ENCODE measurements at regions not wholly inside any gene's neighbourhood (a gene's known extent, or its start where the extent isn't known, plus 50 kb on each side); places are given as distances from the start of the nearest gene placed in this dataset.

GRCh38 chr4:138751309-138751708 lies 264.3 kb upstream of the NOCT start:
- H3K27ac ChIP-seq (ENCODE audit: low read length), result no peak overlapping the region
- no peaks in the 10 kb centered on the region for H3K4me1 ChIP-seq (ENCODE audit: control insufficient read depth, insufficient read depth, low read length)
- no peak for ATAC-seq
- intact Hi-C loops (cut with DNase I), result no loop called here
- WGBS, result 98% methylated on average over 3 of the region's 3 CpGs
- no peaks in the 10 kb centered on the region for H3K9me3 ChIP-seq (ENCODE audit: control insufficient read depth, low read length)
- no peak for DNase-seq
- H3K27me3 ChIP-seq (ENCODE audit: control insufficient read depth, insufficient read depth), result no peaks in the 10 kb centered on the region
- H3K4me3 ChIP-seq (ENCODE audit: low read length), result no peak overlapping the region

- ATAC-seq (peak; percentile 96), DNase-seq (no peak)
- intact Hi-C loops (cut with DNase I), result no loop called here
- Histone ChIP-seq H3K27ac (ENCODE audit: low read length) (no peak overlapping the region), H3K9me3 (ENCODE audit: control insufficient read depth, low read length) (no peaks in the 10 kb centered on the region), H3K4me1 (ENCODE audit: control insufficient read depth, insufficient read depth, low read length) (no peaks in the 10 kb centered on the region), H3K27me3 (ENCODE audit: control insufficient read depth, insufficient read depth) (no peaks in the 10 kb centered on the region), H3K4me3 (ENCODE audit: low read length) (no peak overlapping the region)
- WGBS, result 51% methylated on average over 2 of the region's 2 CpGs
Observed at GRCh38 chr4:138749303-138749702, 266.3 kb upstream of the NOCT start.

GRCh38 chr4:138741766-138742377 lies 273.7 kb upstream of the NOCT start:
- WGBS, result 44% methylated on average over 5 of the region's 5 CpGs
- H3K4me1 ChIP-seq (ENCODE audit: control insufficient read depth, insufficient read depth, low read length), result no peaks in the 10 kb centered on the region
- ATAC-seq (no peak), DNase-seq (no peak)
- H3K4me3 ChIP-seq (ENCODE audit: low read length), result no peak overlapping the region
- intact Hi-C loops (cut with DNase I), result no loop called here
- H3K27me3 ChIP-seq (ENCODE audit: control insufficient read depth, insufficient read depth), result no peaks in the 10 kb centered on the region
- no peak overlapping the region for H3K27ac ChIP-seq (ENCODE audit: low read length)
- H3K9me3 ChIP-seq (ENCODE audit: control insufficient read depth, low read length), result no peaks in the 10 kb centered on the region

DNA sequence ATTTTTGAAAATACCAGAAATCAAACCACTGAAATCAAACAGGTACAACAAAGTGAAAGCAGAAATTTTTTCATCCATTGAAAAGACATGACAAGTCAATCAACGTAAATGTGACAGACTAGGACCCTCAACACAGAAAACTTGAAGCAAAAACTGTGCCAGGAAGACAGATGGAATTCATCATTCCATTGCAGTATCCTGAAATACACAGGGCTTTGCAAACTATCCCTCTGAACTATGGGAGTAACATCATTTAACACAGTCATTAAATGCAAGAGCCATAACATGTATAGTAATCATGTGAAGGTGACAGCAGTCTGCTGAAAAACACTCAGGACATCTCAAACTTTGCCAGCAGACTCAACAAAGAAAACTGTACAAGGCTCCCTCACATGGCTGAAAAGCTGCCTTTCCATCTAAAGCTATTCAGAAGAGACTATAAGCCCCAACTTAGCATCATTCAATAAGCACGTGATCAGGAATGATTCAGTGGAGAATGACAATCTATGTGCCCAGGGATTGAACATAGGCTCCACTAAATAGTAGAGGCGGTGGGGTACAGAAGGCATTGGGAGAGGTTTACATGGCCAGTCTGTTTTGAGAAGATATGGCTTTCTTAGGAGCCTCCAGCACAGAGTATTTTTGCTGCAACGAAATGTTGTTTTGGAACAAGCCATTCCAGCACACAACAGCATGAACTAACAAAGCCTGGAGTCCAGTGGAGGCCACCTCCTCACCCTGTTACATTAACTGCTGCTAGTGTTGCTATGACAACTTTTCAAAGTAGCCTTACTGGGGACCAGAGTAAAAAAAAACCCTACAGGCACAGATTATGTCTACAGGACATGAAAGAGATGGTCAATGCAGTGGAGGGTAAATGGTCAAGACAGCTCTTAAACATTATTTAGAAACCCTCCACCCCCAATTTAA lies 274.5 kb upstream of the NOCT start:
- Histone ChIP-seq H3K4me3 (ENCODE audit: low read length) (no peak overlapping the region), H3K27me3 (ENCODE audit: control insufficient read depth, insufficient read depth) (no peaks in the 10 kb centered on the region), H3K9me3 (ENCODE audit: control insufficient read depth, low read length) (no peaks in the 10 kb centered on the region), H3K27ac (ENCODE audit: low read length) (no peak overlapping the region), H3K4me1 (ENCODE audit: control insufficient read depth, insufficient read depth, low read length) (no peaks in the 10 kb centered on the region)
- no peak for DNase-seq
- intact Hi-C loops (cut with DNase I), result no loop called here
- WGBS, result 72% methylated on average over 4 of the region's 4 CpGs
- no peak for ATAC-seq

- DNase-seq, result no peak
- Histone ChIP-seq H3K4me3 (ENCODE audit: low read length) (no peak overlapping the region), H3K9me3 (ENCODE audit: control insufficient read depth, low read length) (no peaks in the 10 kb centered on the region), H3K4me1 (ENCODE audit: control insufficient read depth, insufficient read depth, low read length) (no peaks in the 10 kb centered on the region), H3K27me3 (ENCODE audit: control insufficient read depth, insufficient read depth) (no peaks in the 10 kb centered on the region), H3K27ac (ENCODE audit: low read length) (no peak overlapping the region)
- no peak for ATAC-seq
- intact Hi-C loops (cut with DNase I), result no loop called here
Observed at GRCh38 chr4:138736362-138736761, 279.2 kb upstream of the NOCT start.

GRCh38 chr4:138734746-138735145 lies 280.8 kb upstream of the NOCT start:
- H3K9me3 ChIP-seq (ENCODE audit: control insufficient read depth, low read length), result no peaks in the 10 kb centered on the region
- no peak for ATAC-seq
- 41% methylated on average over 1 of the region's 1 CpG for WGBS
- H3K27ac ChIP-seq (ENCODE audit: low read length), result no peak overlapping the region
- intact Hi-C loops (cut with DNase I), result no loop called here
- no peak overlapping the region for H3K4me3 ChIP-seq (ENCODE audit: low read length)
- no peaks in the 10 kb centered on the region for H3K27me3 ChIP-seq (ENCODE audit: control insufficient read depth, insufficient read depth)
- DNase-seq, result no peak
- H3K4me1 ChIP-seq (ENCODE audit: control insufficient read depth, insufficient read depth, low read length), result no peaks in the 10 kb centered on the region

GRCh38 chr4:138728566-138728965 lies 287.0 kb upstream of the NOCT start:
- Histone ChIP-seq H3K27ac (ENCODE audit: low read length) (no peak overlapping the region), H3K27me3 (ENCODE audit: control insufficient read depth, insufficient read depth) (no peaks in the 10 kb centered on the region), H3K4me3 (ENCODE audit: low read length) (no peak overlapping the region), H3K4me1 (ENCODE audit: control insufficient read depth, insufficient read depth, low read length) (no peaks in the 10 kb centered on the region), H3K9me3 (ENCODE audit: control insufficient read depth, low read length) (no peaks in the 10 kb centered on the region)
- DNase-seq (no peak), ATAC-seq (no peak)
- 83% methylated on average over 3 of the region's 3 CpGs for WGBS
- intact Hi-C loops (cut with DNase I), result no loop called here

- DNase-seq, result no peak
- Histone ChIP-seq H3K4me3 (ENCODE audit: low read length) (no peak overlapping the region), H3K9me3 (ENCODE audit: control insufficient read depth, low read length) (no peaks in the 10 kb centered on the region), H3K27ac (ENCODE audit: low read length) (no peak overlapping the region), H3K4me1 (ENCODE audit: control insufficient read depth, insufficient read depth, low read length) (no peaks in the 10 kb centered on the region), H3K27me3 (ENCODE audit: control insufficient read depth, insufficient read depth) (no peaks in the 10 kb centered on the region)
- no peak for ATAC-seq
- WGBS, result 53% methylated on average over 3 of the region's 3 CpGs
- intact Hi-C loops (cut with DNase I), result no loop called here
Observed at GRCh38 chr4:138727731-138728130, 287.9 kb upstream of the NOCT start.

DNA sequence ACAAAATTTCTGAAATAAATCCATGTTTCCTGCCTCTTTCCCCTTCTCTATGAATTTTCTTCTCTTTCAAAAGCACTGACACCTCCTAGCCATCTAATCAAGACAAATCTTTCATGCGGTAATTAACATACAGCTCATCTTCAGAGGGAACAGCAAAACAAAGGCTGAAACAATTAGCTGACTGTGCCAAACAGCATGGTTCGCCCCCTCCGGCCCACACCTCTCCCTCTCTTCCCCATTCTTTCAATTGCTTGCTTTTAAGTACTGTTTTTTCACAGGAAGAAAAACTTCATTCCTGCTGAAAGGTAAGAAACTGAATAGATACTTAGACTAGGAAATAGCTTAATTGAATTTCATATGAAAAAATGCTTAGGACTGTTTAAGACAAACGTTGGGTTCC lies 291.1 kb upstream of the NOCT start:
- no peaks in the 10 kb centered on the region for H3K4me1 ChIP-seq (ENCODE audit: control insufficient read depth, insufficient read depth, low read length)
- H3K9me3 ChIP-seq (ENCODE audit: control insufficient read depth, low read length), result no peaks in the 10 kb centered on the region
- intact Hi-C loops (cut with DNase I), result no loop called here
- no peaks in the 10 kb centered on the region for H3K27me3 ChIP-seq (ENCODE audit: control insufficient read depth, insufficient read depth)
- no peak overlapping the region for H3K4me3 ChIP-seq (ENCODE audit: low read length)
- 82% methylated on average over 4 of the region's 4 CpGs for WGBS
- H3K27ac ChIP-seq (ENCODE audit: low read length), result no peak overlapping the region
- DNase-seq (no peak), ATAC-seq (no peak)

DNA sequence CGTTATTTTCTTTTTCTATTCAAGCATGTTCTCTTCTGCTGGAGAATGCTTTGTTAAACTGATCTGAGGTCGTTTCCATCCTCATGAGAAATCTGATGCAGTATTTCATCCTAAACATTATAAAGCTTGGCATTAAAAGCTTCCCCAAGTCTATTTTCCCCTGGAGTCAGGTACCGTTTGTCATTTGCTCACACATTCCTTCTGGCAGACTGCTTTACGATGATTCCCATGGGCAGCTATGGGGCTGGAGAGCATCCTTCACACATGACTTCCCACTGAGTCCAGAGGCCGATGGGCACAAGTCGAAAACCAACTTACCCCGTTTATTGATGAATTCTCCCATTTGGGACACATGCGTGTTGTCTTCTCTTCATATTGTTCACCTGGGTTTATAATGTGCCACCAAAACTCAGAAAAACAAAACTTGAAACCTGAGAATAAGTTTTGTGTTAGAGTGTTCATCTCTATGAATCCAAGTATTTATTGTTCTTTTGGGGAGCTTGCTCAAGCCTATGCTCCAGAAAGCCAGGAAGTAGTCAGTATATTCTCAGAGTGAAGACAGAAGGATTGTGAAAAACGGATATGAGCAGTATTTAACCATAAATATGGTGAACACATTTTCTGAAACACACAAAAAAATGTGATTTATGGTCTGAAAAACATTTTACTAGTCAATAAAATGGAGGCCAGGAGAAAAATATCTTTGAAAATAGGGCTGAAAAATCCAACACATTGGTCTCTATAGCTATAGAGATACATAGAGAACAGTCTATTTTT lies 298.8 kb upstream of the NOCT start:
- intact Hi-C loops (cut with DNase I), result no loop called here
- WGBS, result 85% methylated on average over 9 of the region's 9 CpGs
- H3K27me3 ChIP-seq (ENCODE audit: control insufficient read depth, insufficient read depth), result no peaks in the 10 kb centered on the region
- no peaks in the 10 kb centered on the region for H3K9me3 ChIP-seq (ENCODE audit: control insufficient read depth, low read length)
- H3K27ac ChIP-seq (ENCODE audit: low read length), result no peak overlapping the region
- DNase-seq (no peak), ATAC-seq (no peak)
- no peaks in the 10 kb centered on the region for H3K4me1 ChIP-seq (ENCODE audit: control insufficient read depth, insufficient read depth, low read length)
- no peak overlapping the region for H3K4me3 ChIP-seq (ENCODE audit: low read length)

- intact Hi-C loops (cut with DNase I), result no loop called here
- DNase-seq (no peak), ATAC-seq (no peak)
- Histone ChIP-seq H3K27me3 (ENCODE audit: control insufficient read depth, insufficient read depth) (no peaks in the 10 kb centered on the region), H3K9me3 (ENCODE audit: control insufficient read depth, low read length) (no peaks in the 10 kb centered on the region), H3K4me3 (ENCODE audit: low read length) (no peak overlapping the region), H3K4me1 (ENCODE audit: control insufficient read depth, insufficient read depth, low read length) (no peaks in the 10 kb centered on the region), H3K27ac (ENCODE audit: low read length) (no peak overlapping the region)
- 84% methylated on average over 7 of the region's 7 CpGs for WGBS
Observed at GRCh38 chr4:138710297-138710696, 305.3 kb upstream of the NOCT start.

Data from right cardiac atrium (tissue), 5 donors.